ENCODE measurements at regions not wholly inside any gene's neighbourhood (a gene's known extent, or its start where the extent isn't known, plus 50 kb on each side); places are given as distances from the start of the nearest gene placed in this dataset.
"Not testable (repeated sequence)": the region's sequence is repeated elsewhere in the genome, so short reads cannot be mapped to it uniquely, and the experiment has no call there.

- Histone ChIP-seq H3K4me3 (peak overlapping the region in 1 of 2 donors; percentile 47), H3K27ac (peak overlapping the region; percentile 92)
- H3K27me3 ChIP-seq; H3K4me1 ChIP-seq; DNase-seq (ENCODE audit: extremely low spot score in 2 of 2); H3K9me3 ChIP-seq; H3K36me3 ChIP-seq; intact Hi-C loops (cut with DNase I): not testable (repeated sequence)
- peak in 1 of 2 donors; percentile 13 for TF ChIP-seq POLR2AphosphoS5 (IDR thresholded peaks at IDR 0.05; ENCODE audit: insufficient read depth in 1 of 2, low read depth in 1 of 2)
Observed at GRCh38 chr10:38355911-38356526, 261.9 kb downstream of the ZNF37A start.

GRCh38 chr10:38356527-38356926 lies 262.4 kb downstream of the ZNF37A start:
- H3K27me3 ChIP-seq; H3K4me1 ChIP-seq; H3K9me3 ChIP-seq; intact Hi-C loops (cut with DNase I); DNase-seq (ENCODE audit: extremely low spot score in 2 of 2); H3K36me3 ChIP-seq: not testable (repeated sequence)
- peak overlapping the region in 1 of 2 donors; percentile 47 for H3K4me3 ChIP-seq
- peak overlapping the region; percentile 92 for H3K27ac ChIP-seq

GRCh38 chr10:38362514-38362913 lies 268.4 kb downstream of the ZNF37A start:
- H3K4me3 ChIP-seq; DNase-seq (ENCODE audit: extremely low spot score in 2 of 2); H3K27me3 ChIP-seq; H3K9me3 ChIP-seq; H3K4me1 ChIP-seq; intact Hi-C loops (cut with DNase I); H3K27ac ChIP-seq: not testable (repeated sequence)
- H3K36me3 ChIP-seq = peaks cover 0 to 19% of the 10 kb centered on the region in 2 donors

- intact Hi-C loops (cut with DNase I); H3K4me1 ChIP-seq; H3K27me3 ChIP-seq; H3K4me3 ChIP-seq; H3K9me3 ChIP-seq; H3K27ac ChIP-seq; DNase-seq (ENCODE audit: extremely low spot score in 2 of 2): not testable (repeated sequence)
- peaks cover 0 to 24% of the 10 kb centered on the region in 2 donors for H3K36me3 ChIP-seq
Observed at GRCh38 chr10:38364073-38364472, 269.9 kb downstream of the ZNF37A start.

GRCh38 chr10:38365917-38366316 lies 271.8 kb downstream of the ZNF37A start:
- H3K27ac ChIP-seq; H3K4me1 ChIP-seq; H3K27me3 ChIP-seq; DNase-seq (ENCODE audit: extremely low spot score in 2 of 2); intact Hi-C loops (cut with DNase I); H3K9me3 ChIP-seq; H3K4me3 ChIP-seq: not testable (repeated sequence)
- peaks cover 0 to 24% of the 10 kb centered on the region in 2 donors for H3K36me3 ChIP-seq

- H3K4me1 ChIP-seq; H3K36me3 ChIP-seq; H3K27me3 ChIP-seq; H3K27ac ChIP-seq; DNase-seq (ENCODE audit: extremely low spot score in 2 of 2); intact Hi-C loops (cut with DNase I); H3K4me3 ChIP-seq; H3K9me3 ChIP-seq: not testable (repeated sequence)
Observed at GRCh38 chr10:38383800-38384199, 289.7 kb downstream of the ZNF37A start.

GRCh38 chr10:38386869-38387268 lies 292.7 kb downstream of the ZNF37A start:
- H3K9me3 ChIP-seq; intact Hi-C loops (cut with DNase I); H3K4me3 ChIP-seq: not testable (repeated sequence)

GRCh38 chr10:38390725-38391124 lies 296.6 kb downstream of the ZNF37A start:
- H3K9me3 ChIP-seq; H3K27ac ChIP-seq; intact Hi-C loops (cut with DNase I); DNase-seq (ENCODE audit: extremely low spot score in 2 of 2); H3K27me3 ChIP-seq; H3K36me3 ChIP-seq; H3K4me3 ChIP-seq; H3K4me1 ChIP-seq: not testable (repeated sequence)

More at GRCh38 chr10:38386869-38387268, 292.7 kb downstream of the ZNF37A start:
- not testable (repeated sequence) for H3K36me3 ChIP-seq; DNase-seq (ENCODE audit: extremely low spot score in 2 of 2); H3K27me3 ChIP-seq; H3K27ac ChIP-seq; H3K4me1 ChIP-seq

- H3K9me3 ChIP-seq; H3K4me1 ChIP-seq; H3K27me3 ChIP-seq; H3K36me3 ChIP-seq; H3K27ac ChIP-seq; H3K4me3 ChIP-seq; DNase-seq (ENCODE audit: extremely low spot score in 2 of 2); intact Hi-C loops (cut with DNase I): not testable (repeated sequence)
Observed at GRCh38 chr10:38395465-38395864, 301.3 kb downstream of the ZNF37A start.

GRCh38 chr10:38396178-38396954 lies 302.2 kb downstream of the ZNF37A start:
- intact Hi-C loops (cut with DNase I); H3K9me3 ChIP-seq; H3K36me3 ChIP-seq; H3K4me1 ChIP-seq; DNase-seq (ENCODE audit: extremely low spot score in 2 of 2); H3K27ac ChIP-seq; H3K27me3 ChIP-seq; H3K4me3 ChIP-seq: not testable (repeated sequence)

- H3K9me3 ChIP-seq; intact Hi-C loops (cut with DNase I); DNase-seq (ENCODE audit: extremely low spot score in 2 of 2); H3K27me3 ChIP-seq; H3K27ac ChIP-seq; H3K36me3 ChIP-seq: not testable (repeated sequence)
- H3K4me1 ChIP-seq = peaks cover 10% of the 10 kb centered on the region
- H3K4me3 ChIP-seq = peak overlapping the region in 1 of 2 donors; percentile 72
Observed at GRCh38 chr10:38401565-38401964, 307.4 kb downstream of the ZNF37A start.
